ENCODE measurements at regions not wholly inside any gene's neighbourhood (a gene's known extent, or its start where the extent isn't known, plus 50 kb on each side); places are given as distances from the start of the nearest gene placed in this dataset.
A peak's percentile ranks its signal among the peaks of the same experiment; 100 is the strongest.

GRCh38 chr18:79609841-79610281 is 69.7 kb upstream of the CTDP1 start:
- no peak for TF ChIP-seq CTCF (conservative IDR thresholded peaks at IDR 0.05)
- Mint-ChIP-seq H3K9me3 (no peaks in the 10 kb centered on the region), H3K4me3 (no peak overlapping the region), H3K27ac (no peak overlapping the region), H3K36me3 (no peaks in the 10 kb centered on the region), H3K27me3 (no peaks in the 10 kb centered on the region), H3K4me1 (ENCODE audit: unreplicated experiment) (peaks cover 14% of the 10 kb centered on the region)
- DNase-seq (ENCODE audit: extremely low spot score, unreplicated experiment): no peak

GRCh38 chr18:79610461-79611039 is 69.1 kb upstream of the CTDP1 start:
- no peaks in the 10 kb centered on the region for H3K9me3 Mint-ChIP-seq
- no peak for TF ChIP-seq CTCF (conservative IDR thresholded peaks at IDR 0.05)
- no peak for DNase-seq (ENCODE audit: extremely low spot score, unreplicated experiment)
- H3K36me3 Mint-ChIP-seq: no peaks in the 10 kb centered on the region
- no peaks in the 10 kb centered on the region for H3K27me3 Mint-ChIP-seq
- peaks cover 14% of the 10 kb centered on the region for H3K4me1 Mint-ChIP-seq (ENCODE audit: unreplicated experiment)
- no peak overlapping the region for H3K4me3 Mint-ChIP-seq
- no peak overlapping the region for H3K27ac Mint-ChIP-seq

GRCh38 chr18:79611040-79611681 is 68.4 kb upstream of the CTDP1 start:
- Mint-ChIP-seq H3K4me3 (no peak overlapping the region), H3K9me3 (no peaks in the 10 kb centered on the region), H3K27me3 (no peaks in the 10 kb centered on the region), H3K27ac (no peak overlapping the region), H3K36me3 (no peaks in the 10 kb centered on the region), H3K4me1 (ENCODE audit: unreplicated experiment) (peaks cover 14% of the 10 kb centered on the region)
- no peak for TF ChIP-seq CTCF (conservative IDR thresholded peaks at IDR 0.05)
- no peak for DNase-seq (ENCODE audit: extremely low spot score, unreplicated experiment)

- Mint-ChIP-seq H3K9me3 (no peaks in the 10 kb centered on the region), H3K4me1 (ENCODE audit: unreplicated experiment) (peaks cover 14% of the 10 kb centered on the region), H3K27me3 (no peaks in the 10 kb centered on the region), H3K27ac (no peak overlapping the region), H3K36me3 (no peaks in the 10 kb centered on the region), H3K4me3 (no peak overlapping the region)
- peak; percentile 36 for DNase-seq (ENCODE audit: extremely low spot score, unreplicated experiment)
- no peak for TF ChIP-seq CTCF (conservative IDR thresholded peaks at IDR 0.05)
Measured at GRCh38 chr18:79612291-79613108, 67.1 kb upstream of the CTDP1 start.

GRCh38 chr18:79613186-79613931 is 66.2 kb upstream of the CTDP1 start:
- DNase-seq (ENCODE audit: extremely low spot score, unreplicated experiment): peak; percentile 65
- H3K4me3 Mint-ChIP-seq: no peak overlapping the region
- no peak overlapping the region for H3K27ac Mint-ChIP-seq
- H3K27me3 Mint-ChIP-seq: no peaks in the 10 kb centered on the region
- no peaks in the 10 kb centered on the region for H3K9me3 Mint-ChIP-seq
- H3K36me3 Mint-ChIP-seq: no peaks in the 10 kb centered on the region
- peaks cover 8% of the 10 kb centered on the region for H3K4me1 Mint-ChIP-seq (ENCODE audit: unreplicated experiment)
- TF ChIP-seq CTCF (conservative IDR thresholded peaks at IDR 0.05): no peak
